SU-DHL-6 (cell line): ENCODE measurements at regions not wholly inside any gene's neighbourhood (a gene's known extent, or its start where the extent isn't known, plus 50 kb on each side); places are given as distances from the start of the nearest gene placed in this dataset.

ENCODE experiments used
- H2AFZ ChIP-seq: fragments of 200-600 bp; sonication (generic); 2 replicates; pipeline ENCODE4 v1.6.1; 2014; ENCODE audit warnings: low read depth, mild to moderate bottlenecking, moderate library complexity, mixed read lengths, antibody characterized with exemption, low read length; ENCODE audit not compliant: severe bottlenecking
- H3F3A ChIP-seq: fragments of 200-600 bp; shearing (Covaris generic); 2 replicates; pipeline ENCODE4 v1.6.0; 2016; ENCODE audit warnings: antibody characterized with exemption, mild to moderate bottlenecking; ENCODE audit not compliant: insufficient read depth
- H3K27ac ChIP-seq: fragments of 200-600 bp; sonication (generic); 2 replicates; pipeline ENCODE4 v1.5.1; 2016; ENCODE audit warnings: low read depth, mild to moderate bottlenecking, low read length, moderate library complexity, mixed read lengths
- H3K27me3 ChIP-seq: fragments of 200-600 bp; sonication (generic), shearing (Covaris generic); 2 replicates; pipeline ENCODE4 v1.6.0; 2014; ENCODE audit warnings: mild to moderate bottlenecking, low read length
- H3K36me3 ChIP-seq: fragments of 200-600 bp; sonication (generic); 2 replicates; pipeline ENCODE4 v1.6.1; 2014; ENCODE audit warnings: mild to moderate bottlenecking, low read length, mixed read lengths
- H3K4me2 ChIP-seq: fragments of 300-600, 200-600 bp; shearing (Covaris generic), sonication (generic); 2 replicates; pipeline ENCODE4 v1.6.0; 2014; ENCODE audit warnings: low read length, low read depth, mild to moderate bottlenecking; ENCODE audit not compliant: poor library complexity, severe bottlenecking
- H3K4me3 ChIP-seq: fragments of 200-600 bp; sonication (generic); 2 replicates; pipeline ENCODE4 v1.5.1; 2014; ENCODE audit warnings: antibody characterized with exemption, low read length, mild to moderate bottlenecking, mixed read lengths; ENCODE audit not compliant: insufficient read depth, poor library complexity, severe bottlenecking
- H3K79me2 ChIP-seq: fragments of 200-600 bp; sonication (generic); 2 replicates; pipeline ENCODE4 v1.6.1; 2014; ENCODE audit warnings: mild to moderate bottlenecking, low read length, moderate library complexity; ENCODE audit not compliant: insufficient read depth
- H3K9ac ChIP-seq: fragments of 200-600 bp; sonication (generic); 2 replicates; pipeline ENCODE4 v1.7.0; 2014; ENCODE audit warnings: mild to moderate bottlenecking, low read length
- H3K9me2 ChIP-seq: fragments of 200-600 bp; sonication (generic); replicated peaks from 2 replicates; pipeline ENCODE4 v1.6.1; 2014; ENCODE audit warnings: low read length; ENCODE audit not compliant: insufficient read depth
- H3K9me3 ChIP-seq: fragments of 200-600 bp; sonication (generic); 2 replicates; pipeline ENCODE4 v1.6.1; 2014; ENCODE audit warnings: low read length, mixed read lengths; ENCODE audit not compliant: insufficient read depth
- H4K20me1 ChIP-seq: fragments of 200-600 bp; sonication (generic); 2 replicates; pipeline ENCODE4 v1.6.1; 2014; ENCODE audit warnings: low read depth, mild to moderate bottlenecking, antibody characterized with exemption, low read length, moderate library complexity, mixed read lengths
- CTCF ChIP-seq: fragments of 200-600 bp; sonication (generic); IDR thresholded peaks from one replicate; pipeline ENCODE4 v1.5.1; 2017; ENCODE audit warnings: antibody characterized with exemption, mild to moderate bottlenecking, low read length, moderate library complexity; ENCODE audit not compliant: insufficient read depth, poor library complexity, severe bottlenecking
- EZH2phosphoT487 ChIP-seq: fragments of 200-600 bp; sonication (generic), shearing (Covaris generic); conservative IDR thresholded peaks from 2 replicates; pipeline ENCODE4 v1.6.1; 2018; ENCODE audit warnings: mild to moderate bottlenecking, antibody characterized with exemption, low read length, moderate library complexity, mixed read lengths

GRCh38 chr11:134587345-134587744 is 175.3 kb upstream of the B3GAT1 start:
- no peak overlapping the region for H2AFZ ChIP-seq
- H3K9me3 ChIP-seq = no peaks in the 10 kb centered on the region
- H4K20me1 ChIP-seq = no peaks in the 10 kb centered on the region
- no peak for TF ChIP-seq EZH2phosphoT487
- no peak for TF ChIP-seq CTCF
- no peak overlapping the region for H3K9ac ChIP-seq
- H3F3A ChIP-seq = no peaks in the 10 kb centered on the region
- H3K79me2 ChIP-seq = no peaks in the 10 kb centered on the region
- no peak overlapping the region for H3K4me2 ChIP-seq
- H3K27ac ChIP-seq = no peak overlapping the region
- no peaks in the 10 kb centered on the region for H3K27me3 ChIP-seq
- no peaks in the 10 kb centered on the region for H3K9me2 ChIP-seq
- H3K36me3 ChIP-seq = no peaks in the 10 kb centered on the region
- H3K4me3 ChIP-seq = no peak overlapping the region

GRCh38 chr11:134586726-134587125 is 174.7 kb upstream of the B3GAT1 start:
- Histone ChIP-seq H3K9ac (no peak overlapping the region), H4K20me1 (no peaks in the 10 kb centered on the region), H3K27me3 (no peaks in the 10 kb centered on the region), H3K9me3 (no peaks in the 10 kb centered on the region), H3K4me2 (no peak overlapping the region), H2AFZ (no peak overlapping the region), H3K36me3 (no peaks in the 10 kb centered on the region), H3K79me2 (no peaks in the 10 kb centered on the region), H3K27ac (no peak overlapping the region), H3K9me2 (no peaks in the 10 kb centered on the region), H3K4me3 (no peak overlapping the region), H3F3A (no peaks in the 10 kb centered on the region)
- TF ChIP-seq CTCF = no peak
- TF ChIP-seq EZH2phosphoT487 = no peak

- Histone ChIP-seq H3K27me3 (no peaks in the 10 kb centered on the region), H3K9me3 (no peaks in the 10 kb centered on the region), H3K4me2 (no peak overlapping the region), H3K79me2 (no peaks in the 10 kb centered on the region), H2AFZ (no peak overlapping the region), H3K9me2 (no peaks in the 10 kb centered on the region), H3F3A (no peaks in the 10 kb centered on the region), H4K20me1 (no peaks in the 10 kb centered on the region), H3K36me3 (no peaks in the 10 kb centered on the region), H3K9ac (no peak overlapping the region), H3K27ac (no peak overlapping the region), H3K4me3 (no peak overlapping the region)
- no peak for TF ChIP-seq EZH2phosphoT487
- TF ChIP-seq CTCF = no peak
These were observed 173.9 kb upstream of the B3GAT1 start for GRCh38 chr11:134585666-134586610.
